ENCODE measurements at regions not wholly inside any gene's neighbourhood (a gene's known extent, or its start where the extent isn't known, plus 50 kb on each side); places are given as distances from the start of the nearest gene placed in this dataset.
"Not testable (repeated sequence)": the region's sequence is repeated elsewhere in the genome, so short reads cannot be mapped to it uniquely, and the experiment has no call there.

- DNase-seq = no peak
Measured at GRCh38 chr18:70641156-70641775, 352.4 kb downstream of the SOCS6 start.

DNA sequence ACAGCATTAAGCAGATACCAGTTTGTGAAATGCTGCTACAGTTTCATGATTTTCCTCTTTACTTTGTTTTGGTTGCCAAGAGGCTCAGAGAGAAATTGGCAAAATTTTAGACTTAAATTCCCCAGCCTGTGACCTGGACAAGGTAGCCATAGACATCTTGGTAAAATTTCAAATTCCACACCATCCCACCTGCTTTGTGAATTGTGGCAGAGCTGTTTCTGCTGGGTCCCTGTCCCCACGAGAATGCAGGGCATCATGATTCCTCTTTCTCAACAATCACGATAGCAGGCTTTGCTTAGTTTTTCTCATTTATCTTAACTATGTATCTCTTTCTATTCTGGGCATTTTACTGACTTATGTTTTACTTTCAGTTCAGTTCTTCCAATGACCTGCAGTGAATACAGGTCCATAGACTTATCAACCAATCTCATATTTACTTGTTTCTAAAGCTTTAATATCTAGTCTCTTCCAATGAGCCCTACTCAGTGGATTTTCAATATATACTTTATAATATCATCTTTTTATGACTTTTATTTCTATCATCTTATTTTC is 351.6 kb downstream of the SOCS6 start:
- DNase-seq = no peak

DNA sequence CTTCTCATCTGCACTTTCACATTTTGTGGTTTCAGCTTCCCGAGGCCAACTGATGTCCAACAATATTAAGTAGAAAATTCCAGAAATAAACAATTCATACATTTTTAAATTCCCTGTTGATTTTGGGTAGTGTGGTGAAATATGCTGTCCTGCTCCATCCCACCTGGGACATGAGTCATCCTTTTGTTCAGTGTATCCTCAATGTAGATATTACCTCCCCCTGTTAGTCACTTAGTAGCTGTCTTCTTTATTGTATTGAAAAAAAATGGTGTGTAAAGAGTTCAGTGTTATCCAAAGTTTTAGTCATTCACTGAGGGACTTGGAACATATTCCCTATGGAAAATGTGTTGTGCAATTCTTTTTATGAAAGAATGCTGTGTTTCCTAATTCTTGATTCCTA is 348.1 kb downstream of the SOCS6 start:
- DNase-seq = no peak

DNA sequence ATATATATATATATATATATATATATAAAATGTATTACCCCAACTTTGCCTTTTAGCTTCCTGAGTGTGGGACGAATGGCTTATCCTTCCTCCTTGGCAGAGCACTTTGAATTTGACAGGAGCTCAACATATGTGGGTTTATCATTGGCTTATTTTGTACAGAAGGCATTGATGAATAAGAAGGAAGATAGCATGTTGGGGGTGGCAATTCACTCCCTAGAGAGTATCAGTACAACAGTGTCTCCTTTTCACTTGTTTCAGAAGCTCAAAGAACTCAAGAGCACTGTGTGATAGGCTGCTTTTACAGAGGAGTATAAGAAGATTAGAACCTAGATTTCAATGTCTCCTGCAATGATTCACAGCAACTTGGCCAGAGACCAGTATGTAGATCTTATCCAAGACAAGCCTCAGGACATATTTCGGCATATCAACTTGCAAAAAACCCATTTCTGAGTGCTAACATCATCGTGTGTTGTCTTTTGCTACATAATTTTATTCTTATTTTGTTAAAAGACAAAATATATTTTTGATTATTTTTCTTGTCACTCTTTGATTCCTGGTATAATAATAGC is 345.8 kb downstream of the SOCS6 start:
- DNase-seq = no peak

GRCh38 chr18:70627182-70627802 is 338.4 kb downstream of the SOCS6 start:
- no peak for DNase-seq

- no peak for DNase-seq
Measured at GRCh38 chr18:70622622-70623419, 334.0 kb downstream of the SOCS6 start.

DNA sequence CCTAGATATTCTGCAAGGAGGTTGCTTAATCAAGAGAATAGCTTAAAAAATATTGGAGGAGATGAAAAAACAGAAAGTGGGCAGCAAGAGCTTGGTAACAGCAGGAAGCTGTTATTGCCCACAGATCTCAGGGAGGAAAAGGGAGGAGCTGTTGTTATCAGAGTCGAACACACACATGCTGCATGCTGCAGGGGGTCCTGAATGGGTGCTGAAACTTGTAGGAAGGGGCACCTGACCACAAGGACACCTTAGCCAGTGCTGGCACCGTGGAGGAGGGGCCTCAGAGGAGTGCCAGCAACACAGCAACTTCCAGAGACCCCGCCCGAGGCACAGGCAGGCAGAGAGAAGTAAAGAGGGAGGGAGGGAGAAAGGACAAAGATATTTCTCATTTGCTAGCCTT is 332.9 kb downstream of the SOCS6 start:
- DNase-seq = no peak

DNA sequence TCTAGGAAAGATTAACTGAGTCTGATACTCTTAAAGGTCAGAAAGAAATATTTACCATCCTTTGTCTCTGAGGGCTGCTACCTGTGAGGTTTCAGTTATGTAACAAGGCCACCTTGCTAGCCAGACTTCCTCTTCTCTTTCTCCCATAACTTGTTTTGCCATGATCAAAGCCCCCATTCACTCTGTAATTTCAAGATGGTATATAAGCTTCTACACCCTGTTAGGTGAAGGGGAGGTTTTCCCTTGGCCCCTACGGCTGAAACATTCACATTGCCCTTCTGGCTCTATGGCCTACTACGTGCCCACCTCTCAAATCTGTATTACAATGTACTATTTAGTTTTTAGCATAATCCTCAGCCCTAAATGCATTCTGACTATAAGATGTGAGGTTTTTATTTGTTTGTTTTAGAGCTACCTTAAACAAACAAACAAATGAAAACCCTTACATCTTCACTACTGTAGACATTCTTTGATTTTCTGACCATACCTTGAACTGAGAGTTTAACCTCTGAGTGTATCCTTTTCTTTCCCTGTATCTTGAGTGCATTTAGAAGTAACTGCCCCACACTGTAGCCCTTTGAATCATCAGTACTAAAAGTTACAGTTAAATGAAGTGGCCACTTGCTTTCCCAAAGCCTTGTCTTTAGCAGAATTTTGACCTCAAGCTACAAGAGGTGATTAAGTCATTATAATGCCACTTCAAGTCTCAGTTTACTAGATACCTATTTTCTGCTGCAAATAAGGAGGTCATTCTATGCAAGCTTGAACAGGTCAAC is 332.2 kb downstream of the SOCS6 start:
- DNase-seq = no peak

DNA sequence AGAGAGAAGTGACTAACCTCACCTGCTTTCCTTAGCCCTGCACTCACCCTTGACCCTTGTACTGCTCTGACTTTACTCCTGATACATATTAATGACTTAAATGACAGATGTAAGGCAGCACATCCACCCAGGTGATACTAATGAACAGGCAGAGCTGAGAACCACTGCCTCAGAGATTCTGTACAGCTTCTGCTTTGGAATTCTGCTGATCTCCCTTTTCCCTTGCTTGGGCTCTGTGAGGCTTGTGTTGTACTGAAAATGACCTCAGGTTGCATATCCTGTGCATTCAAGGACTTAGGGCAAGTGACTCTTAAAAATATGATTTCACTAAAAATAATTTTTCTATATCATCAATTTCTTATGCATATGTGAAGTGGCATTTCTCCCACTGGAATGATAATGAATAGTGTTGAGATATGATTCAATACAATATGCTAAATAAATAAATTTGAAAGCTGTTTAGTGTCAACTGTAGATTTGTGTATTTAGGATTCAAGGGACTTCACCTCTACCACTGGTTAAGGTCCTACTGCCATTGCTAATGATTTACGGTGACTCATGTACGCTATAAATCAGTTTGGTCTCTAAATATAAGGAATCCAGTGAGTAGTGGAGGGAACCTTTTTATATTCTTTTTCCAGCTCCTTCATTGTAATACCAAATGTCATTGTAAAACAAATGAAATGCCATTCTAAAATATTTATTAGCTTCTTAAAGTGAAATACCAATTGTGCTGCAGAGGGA is 328.3 kb downstream of the SOCS6 start:
- DNase-seq = no peak

DNA sequence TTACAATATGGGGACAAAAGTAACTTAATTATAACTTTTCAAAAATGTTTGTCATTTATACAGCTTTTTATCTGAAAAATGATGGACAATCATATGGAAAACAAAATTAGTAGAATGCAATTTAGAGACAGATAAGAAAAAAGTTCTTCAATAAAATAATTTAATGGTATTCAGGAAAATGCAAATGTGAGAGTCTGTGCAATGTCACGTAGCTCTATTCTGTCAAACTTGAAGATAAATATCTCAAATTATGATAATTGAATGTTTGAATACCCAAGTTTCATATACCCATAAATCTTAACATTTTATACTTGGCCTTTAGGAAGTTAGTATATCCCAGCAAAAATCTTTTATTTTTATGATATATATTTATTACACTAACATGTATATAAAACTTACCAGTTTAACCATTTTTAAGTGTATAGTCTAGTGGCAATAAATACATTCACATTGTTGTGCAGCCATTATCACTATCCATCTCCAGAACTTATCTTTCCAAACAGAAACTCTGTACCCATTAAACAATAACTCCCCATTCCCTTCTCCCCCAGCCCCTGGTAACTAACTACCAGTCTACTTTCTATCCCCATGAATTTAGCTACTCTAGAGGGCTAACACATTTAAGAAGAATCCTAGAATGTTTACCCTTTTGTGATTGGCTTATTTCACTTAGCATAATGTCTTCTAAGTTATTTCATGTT is 311.5 kb downstream of the SOCS6 start:
- no peak for DNase-seq

- no peak for DNase-seq
Measured at GRCh38 chr18:70598406-70598805, 309.6 kb downstream of the SOCS6 start.

DNA sequence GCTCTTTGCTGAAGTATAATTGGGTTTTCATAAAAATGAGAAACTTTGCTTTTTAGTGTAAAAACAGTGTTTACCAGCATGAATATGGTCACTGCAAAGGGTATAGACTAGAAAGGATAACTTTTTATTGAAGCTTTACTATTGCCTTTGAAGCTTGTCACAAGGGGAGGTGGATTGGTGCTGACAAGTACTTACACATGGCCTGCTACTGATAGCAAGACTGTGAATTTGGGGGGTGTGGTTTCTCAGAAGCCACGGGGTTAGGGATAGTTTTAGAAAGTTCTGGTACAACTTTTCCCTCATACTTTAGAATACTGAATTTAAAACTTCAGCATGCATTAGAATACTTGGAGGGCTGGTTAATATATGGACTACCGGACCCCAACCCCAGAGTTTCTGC is 294.1 kb downstream of the SOCS6 start:
- DNase-seq = no peak

GRCh38 chr18:70578480-70578879 is 289.6 kb downstream of the SOCS6 start:
- DNase-seq = no peak

DNA sequence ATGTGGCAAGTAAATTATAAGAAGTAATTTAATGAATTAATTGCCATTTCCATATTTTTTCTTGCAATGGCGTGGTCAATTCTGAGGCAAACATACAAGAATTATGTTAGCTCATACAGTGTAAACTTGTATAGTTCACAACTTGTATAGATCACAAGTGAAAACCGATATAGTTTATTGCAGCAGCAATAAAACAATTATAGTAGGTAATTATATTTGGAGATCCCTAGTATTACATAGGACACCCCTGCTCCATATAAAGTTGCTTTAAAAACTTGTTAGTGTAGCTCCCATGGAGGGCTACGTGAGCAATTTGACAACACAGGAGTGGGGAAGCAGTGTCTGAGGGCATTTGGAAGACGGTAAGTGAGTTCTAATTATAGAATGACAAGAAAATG is 288.2 kb downstream of the SOCS6 start:
- DNase-seq = no peak

- no peak for DNase-seq
Measured at GRCh38 chr18:70576276-70577022, 287.6 kb downstream of the SOCS6 start.

DNA sequence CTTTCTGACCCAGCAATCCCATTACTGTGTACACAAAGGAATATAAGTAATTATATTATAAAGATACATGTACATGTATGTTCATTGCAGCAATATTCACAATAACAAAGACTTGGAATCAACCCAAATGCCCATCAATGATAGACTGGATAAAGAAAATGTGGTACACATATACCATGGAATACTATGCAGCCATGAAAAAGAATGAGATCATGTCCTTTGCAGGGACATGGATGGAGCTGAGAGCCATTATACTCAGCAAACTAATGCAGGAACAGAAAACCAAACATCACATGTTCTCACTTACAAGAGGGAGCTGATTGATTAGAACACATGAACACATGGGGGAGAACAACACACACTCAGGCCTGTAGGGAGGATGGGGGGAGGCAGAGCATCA is 286.1 kb downstream of the SOCS6 start:
- not testable (repeated sequence) for DNase-seq

DNA sequence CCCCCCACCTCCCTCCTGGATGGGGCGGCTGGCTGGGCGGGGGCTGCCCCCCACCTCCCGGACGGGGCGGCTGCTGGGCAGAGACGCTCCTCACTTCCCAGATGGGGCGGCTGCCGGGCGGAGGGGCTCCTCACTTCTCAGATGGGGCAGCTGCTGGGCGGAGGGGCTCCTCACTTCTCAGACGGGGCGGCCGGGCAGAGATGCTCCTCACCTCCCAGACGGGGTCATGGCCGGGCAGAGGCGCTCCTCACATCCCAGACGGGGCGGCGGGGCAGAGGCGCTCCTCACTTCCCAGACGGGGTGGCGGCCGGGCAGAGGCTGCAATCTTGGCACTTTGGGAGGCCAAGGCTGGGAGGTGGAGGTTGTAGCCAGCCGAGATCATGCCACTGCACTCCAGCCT is 280.8 kb downstream of the SOCS6 start:
- not testable (repeated sequence) for DNase-seq

- no peak for DNase-seq
Measured at GRCh38 chr18:70559446-70559845, 270.6 kb downstream of the SOCS6 start.

DNA sequence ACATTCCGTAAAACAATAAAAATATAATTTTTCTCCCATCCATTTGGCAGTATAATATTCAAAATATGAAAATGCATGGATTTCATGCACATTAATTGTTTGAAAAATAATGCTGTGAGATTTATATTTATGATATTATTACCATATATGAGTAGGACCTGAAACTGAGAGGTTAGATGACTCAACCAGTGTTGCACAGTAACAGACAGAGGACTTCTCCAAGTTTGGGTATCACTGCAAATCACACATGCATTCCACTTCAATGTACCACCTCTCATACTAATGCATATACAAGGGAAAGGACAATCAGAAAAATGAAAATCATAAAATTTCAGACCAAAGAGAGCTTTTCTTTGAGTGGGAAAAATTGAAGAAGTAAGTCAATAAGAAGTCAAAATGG is 269.5 kb downstream of the SOCS6 start:
- no peak for DNase-seq

GRCh38 chr18:70554854-70555445 is 266.1 kb downstream of the SOCS6 start:
- no peak for DNase-seq
